HUES48 (cell line): ENCODE measurements at regions not wholly inside any gene's neighbourhood (a gene's known extent, or its start where the extent isn't known, plus 50 kb on each side); places are given as distances from the start of the nearest gene placed in this dataset.
"Not testable (repeated sequence)": the region's sequence is repeated elsewhere in the genome, so short reads cannot be mapped to it uniquely, and the experiment has no call there.

Experiments used
- H3K27ac ChIP-seq: one replicate; pipeline ENCODE4 v1.7.0; 2013; ENCODE audit warnings: low read depth, low read length, inconsistent platforms
- H3K27me3 ChIP-seq: 2 replicates; pipeline ENCODE4 v1.6.1; 2013; ENCODE audit warnings: mild to moderate bottlenecking, low read length; ENCODE audit not compliant: control insufficient read depth, insufficient read depth
- H3K36me3 ChIP-seq: 2 replicates; pipeline ENCODE4 v1.6.1; 2013; ENCODE audit warnings: low read length; ENCODE audit not compliant: control insufficient read depth, insufficient read depth
- H3K4me1 ChIP-seq: 2 replicates; pipeline ENCODE4 v1.6.1; 2013; ENCODE audit warnings: mild to moderate bottlenecking, low read length; ENCODE audit not compliant: control insufficient read depth, insufficient read depth
- H3K4me3 ChIP-seq: 2 replicates; pipeline ENCODE4 v1.5.1; 2013; ENCODE audit warnings: mild to moderate bottlenecking, low read depth, low read length
- H3K9ac ChIP-seq: 2 replicates; pipeline ENCODE4 v1.6.1; 2013; ENCODE audit warnings: mild to moderate bottlenecking, low read depth, low read length, moderate library complexity
- H3K9me3 ChIP-seq: 2 replicates; pipeline ENCODE4 v1.6.1; 2013; ENCODE audit warnings: low read length; ENCODE audit not compliant: control insufficient read depth, insufficient read depth

- Histone ChIP-seq H3K27me3 (peaks cover 13% of the 10 kb centered on the region), H3K36me3 (no peaks in the 10 kb centered on the region)
Observed at GRCh38 chr13:99080131-99080530, 102.3 kb upstream of the DOCK9 start.

GRCh38 chr13:99083981-99084380 lies 106.1 kb upstream of the DOCK9 start:
- H3K27me3 ChIP-seq: peaks cover 18% of the 10 kb centered on the region
- H3K27ac ChIP-seq: no peak overlapping the region

More at GRCh38 chr13:99080131-99080530, 102.3 kb upstream of the DOCK9 start:
- Histone ChIP-seq H3K27ac (no peak overlapping the region), H3K9ac (no peak overlapping the region), H3K4me3 (no peak overlapping the region), H3K9me3 (no peaks in the 10 kb centered on the region), H3K4me1 (no peaks in the 10 kb centered on the region)

GRCh38 chr13:99085139-99085807 lies 107.4 kb upstream of the DOCK9 start:
- no peaks in the 10 kb centered on the region for H3K36me3 ChIP-seq
- H3K9ac ChIP-seq: no peak overlapping the region
- H3K4me1 ChIP-seq: peaks cover 5% of the 10 kb centered on the region
- H3K4me3 ChIP-seq: peak overlapping the region; percentile 75
- H3K9me3 ChIP-seq: no peaks in the 10 kb centered on the region
- peaks cover 27% of the 10 kb centered on the region for H3K27me3 ChIP-seq
- no peak overlapping the region for H3K27ac ChIP-seq

More at GRCh38 chr13:99083981-99084380, 106.1 kb upstream of the DOCK9 start:
- Histone ChIP-seq H3K9ac (no peak overlapping the region), H3K4me3 (no peak overlapping the region), H3K9me3 (no peaks in the 10 kb centered on the region), H3K4me1 (peaks cover 5% of the 10 kb centered on the region), H3K36me3 (no peaks in the 10 kb centered on the region)

GRCh38 chr13:99085808-99086266 lies 108.0 kb upstream of the DOCK9 start:
- peak overlapping the region; percentile 75 for H3K4me3 ChIP-seq
- no peak overlapping the region for H3K27ac ChIP-seq
- H3K27me3 ChIP-seq: peaks cover 27% of the 10 kb centered on the region
- H3K9me3 ChIP-seq: no peaks in the 10 kb centered on the region
- no peak overlapping the region for H3K9ac ChIP-seq
- no peaks in the 10 kb centered on the region for H3K36me3 ChIP-seq
- H3K4me1 ChIP-seq: peaks cover 5% of the 10 kb centered on the region

DNA sequence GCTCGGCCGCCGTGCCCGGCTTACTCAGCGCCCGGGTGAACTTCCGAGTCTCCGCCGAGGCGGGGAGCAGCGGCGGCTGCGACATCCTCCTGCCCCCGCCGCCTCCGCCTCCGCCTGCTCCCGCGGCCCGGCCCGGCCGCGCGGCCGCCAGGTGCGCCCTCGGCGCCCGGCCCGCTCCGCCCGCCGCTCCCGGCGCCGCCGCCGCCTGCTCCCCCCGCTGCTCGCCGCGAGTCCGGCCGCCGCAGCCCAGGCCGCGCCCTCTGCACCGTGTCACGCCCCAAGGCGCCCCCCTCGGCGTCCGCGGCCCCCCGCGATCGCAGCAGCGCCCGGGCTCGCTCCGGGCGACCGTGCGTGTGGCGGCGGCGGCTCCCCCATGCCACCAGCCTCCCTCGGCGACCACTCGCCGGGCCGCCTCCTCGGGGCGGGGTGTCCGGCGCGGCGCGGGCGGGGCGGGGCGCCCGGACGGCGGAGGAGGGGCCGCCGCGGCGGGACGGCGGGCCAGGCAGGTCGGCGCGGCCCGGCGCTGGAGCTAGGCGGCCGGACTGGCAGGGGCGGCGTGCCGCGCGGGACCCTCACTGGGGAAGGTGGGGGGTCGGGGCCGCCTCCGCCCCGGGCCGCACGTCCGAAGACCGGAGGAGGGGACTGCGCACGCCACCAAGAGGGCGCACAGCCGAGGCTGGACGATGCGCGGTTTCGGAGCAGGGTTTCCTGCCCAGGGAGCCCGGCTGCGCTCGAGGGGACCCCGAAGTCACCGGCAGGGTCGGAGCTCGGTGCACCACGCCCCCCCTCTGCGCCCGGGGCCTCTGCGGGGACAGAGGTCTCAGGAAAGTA lies 108.6 kb upstream of the DOCK9 start:
- peak overlapping the region; percentile 75 for H3K4me3 ChIP-seq
- no peak overlapping the region for H3K9ac ChIP-seq
- H3K27me3 ChIP-seq: peaks cover 27% of the 10 kb centered on the region
- H3K4me1 ChIP-seq: peaks cover 5% of the 10 kb centered on the region
- no peak overlapping the region for H3K27ac ChIP-seq
- no peaks in the 10 kb centered on the region for H3K9me3 ChIP-seq
- no peaks in the 10 kb centered on the region for H3K36me3 ChIP-seq

GRCh38 chr13:99087098-99087953 lies 109.5 kb upstream of the DOCK9 start:
- Histone ChIP-seq H3K27me3 (peaks cover 27% of the 10 kb centered on the region), H3K27ac (peak overlapping the region; percentile 32), H3K36me3 (no peaks in the 10 kb centered on the region), H3K4me1 (peaks cover 5% of the 10 kb centered on the region), H3K9ac (peak overlapping the region; percentile 58; the same call in 1 of the 2 replicates), H3K9me3 (no peaks in the 10 kb centered on the region), H3K4me3 (peak overlapping the region; percentile 75)

GRCh38 chr13:99087954-99088491 lies 110.2 kb upstream of the DOCK9 start:
- Histone ChIP-seq H3K36me3 (no peaks in the 10 kb centered on the region), H3K4me3 (peak overlapping the region; percentile 75), H3K4me1 (peaks cover 5% of the 10 kb centered on the region), H3K9me3 (no peaks in the 10 kb centered on the region), H3K27ac (peak overlapping the region; percentile 32), H3K9ac (peak overlapping the region; percentile 58; the same call in 1 of the 2 replicates), H3K27me3 (peaks cover 27% of the 10 kb centered on the region)

GRCh38 chr13:99093997-99094396 lies 106.7 kb upstream of the UBAC2 start:
- H3K36me3 ChIP-seq: no peaks in the 10 kb centered on the region
- no peak overlapping the region for H3K4me3 ChIP-seq
- H3K27me3 ChIP-seq: peaks cover 9% of the 10 kb centered on the region; the same call in 1 of the 2 replicates
- H3K9ac ChIP-seq: no peak overlapping the region
- no peaks in the 10 kb centered on the region for H3K4me1 ChIP-seq
- H3K9me3 ChIP-seq: no peaks in the 10 kb centered on the region
- no peak overlapping the region for H3K27ac ChIP-seq

DNA sequence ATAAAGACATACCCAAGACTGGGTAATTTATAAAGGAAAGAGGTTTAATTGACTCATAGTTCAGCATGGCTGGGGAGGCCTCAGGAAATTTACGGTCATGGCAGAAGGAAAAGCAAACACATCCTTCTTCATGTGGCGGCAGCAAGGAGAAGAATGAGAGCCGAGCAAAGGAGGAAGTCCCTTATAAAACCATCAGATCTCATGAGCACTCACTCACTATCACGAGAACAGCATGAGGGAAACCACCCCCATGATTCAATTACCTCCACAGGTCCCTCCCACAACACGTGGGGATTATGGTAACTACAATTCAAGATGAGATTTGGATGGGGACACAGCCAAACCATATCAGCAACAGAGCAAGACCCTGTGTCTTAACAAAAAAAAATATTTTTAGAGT lies 98.8 kb upstream of the UBAC2 start:
- not testable (repeated sequence) for H3K36me3 ChIP-seq, H3K27me3 ChIP-seq, H3K27ac ChIP-seq, H3K9ac ChIP-seq, H3K4me3 ChIP-seq, H3K9me3 ChIP-seq, H3K4me1 ChIP-seq

GRCh38 chr13:99103536-99103935 lies 97.1 kb upstream of the UBAC2 start:
- Histone ChIP-seq H3K36me3 (no peaks in the 10 kb centered on the region), H3K27me3 (0 out of 2 replicates have a peak, but pooled peaks cover 3% of the 10 kb centered on the region), H3K4me1 (no peaks in the 10 kb centered on the region), H3K9me3 (no peaks in the 10 kb centered on the region), H3K4me3 (no peak overlapping the region), H3K27ac (no peak overlapping the region), H3K9ac (no peak overlapping the region)
